Stimulated activated naive CD8-positive, alpha-beta T cell treated with anti-CD3 and anti-CD28 coated beads, Interleukin-15, amount 100 ng/mL, for 72 hours (primary cell): ENCODE measurements at regions not wholly inside any gene's neighbourhood (a gene's known extent, or its start where the extent isn't known, plus 50 kb on each side); places are given as distances from the start of the nearest gene placed in this dataset.

Source experiments
- ATAC-seq: fragments of 150-1000 bp; cut with Tn5 transposase; 2 replicates; pipeline ENCODE4 v1.10.0; 2021; ENCODE audit warnings: mild to moderate bottlenecking, moderate library complexity
- DNase-seq, 2 donors: peaks; one replicate each; pipeline ENCODE4 v3.0.0; 2021 to 2022
- H3K27ac Mint-ChIP-seq, 2 donors: one replicate each; pipeline ENCODE4 v1.8.0; 2022; ENCODE audit warnings: mild to moderate bottlenecking in 2 of 2, mixed read lengths in 2 of 2, moderate library complexity in 2 of 2
- H3K27me3 Mint-ChIP-seq: one replicate; pipeline ENCODE4 v1.8.0; 2022; ENCODE audit warnings: mixed read lengths
- H3K4me1 Mint-ChIP-seq: one replicate; pipeline ENCODE4 v1.8.0; 2022; ENCODE audit warnings: mild to moderate bottlenecking, mixed read lengths
- H3K4me3 Mint-ChIP-seq, 2 donors: one replicate each; pipeline ENCODE4 v1.8.0; 2022; ENCODE audit warnings: mild to moderate bottlenecking in 2 of 2, mixed read lengths in 2 of 2, moderate library complexity in 1 of 2
- H3K9me3 Mint-ChIP-seq, 2 donors: one replicate each; pipeline ENCODE4 v1.8.0; 2022; ENCODE audit warnings: mixed read lengths in 2 of 2

DNA sequence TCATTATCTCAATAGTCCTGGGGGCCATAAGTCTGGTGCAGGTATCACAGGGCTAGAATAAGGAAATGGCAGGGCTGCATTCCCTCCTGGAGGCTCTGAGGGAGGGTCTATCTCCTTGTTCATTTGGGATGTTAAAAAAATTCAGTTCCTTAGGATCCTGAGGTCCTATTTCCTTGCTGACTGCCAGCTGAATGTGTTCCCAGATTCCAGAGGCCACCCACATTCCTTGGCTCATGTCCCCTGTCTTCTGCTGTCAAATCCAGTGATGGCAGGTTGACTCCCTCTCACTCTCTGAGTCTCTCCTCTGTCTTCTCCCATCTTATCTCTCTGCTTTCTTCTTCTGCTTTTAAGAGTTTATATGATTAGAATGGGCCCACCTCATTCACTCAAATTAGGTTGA lies 400.6 kb downstream of the PTPRU start:
- peaks cover 12% of the 10 kb centered on the region for H3K27me3 Mint-ChIP-seq
- no peak overlapping the region for H3K4me3 Mint-ChIP-seq
- no peak overlapping the region for H3K27ac Mint-ChIP-seq
- no peaks in the 10 kb centered on the region for H3K9me3 Mint-ChIP-seq
- no peak for ATAC-seq
- H3K4me1 Mint-ChIP-seq = no peaks in the 10 kb centered on the region
- DNase-seq = no peak

DNA sequence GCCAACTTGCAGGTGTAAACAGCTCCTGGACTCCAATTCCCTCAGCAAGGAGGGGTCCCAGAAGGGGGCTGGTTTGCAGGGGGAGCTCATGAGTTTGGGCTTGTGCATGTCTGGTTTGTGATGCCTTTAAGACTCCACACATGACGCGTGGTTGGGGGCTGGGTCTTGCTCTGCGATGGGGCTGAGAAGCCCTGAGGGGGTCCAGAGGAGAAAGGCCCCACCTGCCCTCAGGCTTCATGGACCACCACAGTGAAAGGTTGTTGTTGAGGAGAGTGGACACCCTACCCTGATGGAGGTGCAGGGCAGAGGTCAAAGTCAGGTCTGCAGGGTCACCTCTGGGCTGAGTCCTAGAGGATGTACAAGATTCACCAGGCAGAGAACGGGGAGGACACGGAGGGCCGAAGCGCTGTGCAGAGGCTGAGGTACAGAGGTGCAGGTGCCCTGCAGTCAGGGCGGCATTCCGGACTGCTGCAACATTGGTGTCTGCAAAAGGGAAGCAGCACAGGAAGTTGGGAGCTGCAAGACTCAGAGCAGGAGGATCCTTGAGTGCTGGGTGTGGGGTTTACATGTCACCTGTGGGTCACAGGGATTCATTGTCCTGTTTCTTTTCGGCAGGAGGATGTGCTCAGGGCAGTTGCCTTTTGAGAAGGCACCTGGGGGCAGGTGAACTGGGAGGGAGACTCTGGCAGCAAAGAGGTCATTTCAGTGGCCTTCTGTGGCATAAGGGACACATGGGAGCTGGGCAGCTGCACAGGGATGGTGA lies 399.4 kb downstream of the PTPRU start:
- no peak for DNase-seq
- Mint-ChIP-seq H3K9me3 (no peaks in the 10 kb centered on the region), H3K27me3 (peaks cover 12% of the 10 kb centered on the region), H3K4me1 (no peaks in the 10 kb centered on the region), H3K27ac (no peak overlapping the region), H3K4me3 (no peak overlapping the region)
- ATAC-seq = no peak

GRCh38 chr1:29634746-29635335 lies 398.5 kb downstream of the PTPRU start:
- DNase-seq = no peak
- H3K9me3 Mint-ChIP-seq = no peaks in the 10 kb centered on the region
- ATAC-seq = no peak
- no peak overlapping the region for H3K4me3 Mint-ChIP-seq
- H3K4me1 Mint-ChIP-seq = no peaks in the 10 kb centered on the region
- peaks cover 12% of the 10 kb centered on the region for H3K27me3 Mint-ChIP-seq
- H3K27ac Mint-ChIP-seq = no peak overlapping the region

- Mint-ChIP-seq H3K27ac (no peak overlapping the region), H3K9me3 (no peaks in the 10 kb centered on the region), H3K4me3 (no peak overlapping the region), H3K4me1 (no peaks in the 10 kb centered on the region), H3K27me3 (peaks cover 12% of the 10 kb centered on the region)
- no peak for DNase-seq
- no peak for ATAC-seq
These were observed 398.0 kb downstream of the PTPRU start for GRCh38 chr1:29634324-29634723.

DNA sequence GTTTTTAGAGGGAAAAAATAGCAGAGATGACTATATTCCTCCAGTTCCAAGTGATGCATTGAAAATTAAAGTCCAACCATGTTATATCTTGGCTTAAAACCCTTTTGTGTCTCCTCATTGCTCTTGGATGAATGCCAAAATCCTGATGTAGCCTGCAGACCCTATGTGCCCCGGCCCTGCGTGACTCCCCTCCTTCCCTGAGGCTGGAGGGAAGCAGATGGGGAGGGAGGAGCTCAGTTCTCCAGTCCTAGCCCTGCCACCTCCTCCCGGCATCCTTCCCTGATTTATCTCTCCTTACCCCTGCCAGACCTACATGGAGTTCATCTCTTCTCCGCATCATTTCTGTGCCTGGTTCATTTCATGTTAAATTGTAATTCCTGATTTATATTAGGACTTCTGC lies 397.4 kb downstream of the PTPRU start:
- DNase-seq (no peak), ATAC-seq (no peak)
- no peak overlapping the region for H3K27ac Mint-ChIP-seq
- H3K27me3 Mint-ChIP-seq = peaks cover 12% of the 10 kb centered on the region
- no peaks in the 10 kb centered on the region for H3K4me1 Mint-ChIP-seq
- H3K4me3 Mint-ChIP-seq = no peak overlapping the region
- H3K9me3 Mint-ChIP-seq = no peaks in the 10 kb centered on the region

DNA sequence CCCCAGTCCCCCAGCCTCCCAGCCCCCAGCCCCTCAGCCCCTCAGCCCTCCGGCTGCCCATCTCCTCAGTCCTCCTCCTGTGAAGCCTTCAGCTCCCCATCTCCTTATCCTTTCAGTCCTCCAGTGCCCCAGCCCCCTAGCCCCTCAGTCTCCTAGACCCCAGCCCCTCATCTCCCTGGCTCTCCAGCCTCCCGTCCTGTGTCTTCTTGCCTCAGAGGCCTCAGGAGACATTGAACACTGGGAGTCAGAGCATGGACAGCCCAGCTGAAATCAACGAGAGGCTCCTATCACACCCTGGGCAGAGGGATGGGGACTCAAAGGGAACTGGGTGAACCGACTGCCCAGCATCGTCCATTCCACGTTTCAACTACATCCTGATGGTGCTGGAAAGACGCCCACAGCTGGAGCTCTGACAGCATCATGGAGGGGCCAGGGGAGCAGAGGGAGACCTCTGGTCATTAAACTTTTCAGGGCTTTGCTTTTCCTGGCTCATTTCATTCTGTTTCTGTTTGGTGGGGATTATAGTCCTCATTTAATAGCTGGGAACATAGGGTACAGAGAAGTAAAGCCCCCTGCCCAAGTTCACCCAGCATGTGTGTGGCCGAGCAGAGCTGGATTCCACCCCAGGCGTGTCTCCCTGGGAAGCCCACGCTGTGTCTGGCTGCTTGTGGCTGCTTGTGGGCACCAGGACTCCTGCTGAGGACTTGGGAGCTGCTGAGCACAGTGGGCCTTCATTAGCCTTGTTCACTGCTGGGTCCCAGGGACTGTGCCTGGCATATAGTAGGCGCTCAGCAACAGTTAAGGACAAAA lies 396.7 kb downstream of the PTPRU start:
- H3K9me3 Mint-ChIP-seq = no peaks in the 10 kb centered on the region
- peaks cover 12% of the 10 kb centered on the region for H3K27me3 Mint-ChIP-seq
- H3K27ac Mint-ChIP-seq = peak overlapping the region in 1 of 2 donors; percentile 80
- H3K4me3 Mint-ChIP-seq = no peak overlapping the region
- no peak for ATAC-seq
- no peak for DNase-seq
- no peaks in the 10 kb centered on the region for H3K4me1 Mint-ChIP-seq

GRCh38 chr1:29631836-29632805 lies 395.8 kb downstream of the PTPRU start:
- Mint-ChIP-seq H3K4me3 (no peak overlapping the region), H3K27ac (no peak overlapping the region), H3K27me3 (peaks cover 12% of the 10 kb centered on the region), H3K9me3 (no peaks in the 10 kb centered on the region), H3K4me1 (no peaks in the 10 kb centered on the region)
- no peak for ATAC-seq
- no peak for DNase-seq

GRCh38 chr1:29631361-29631760 lies 395.0 kb downstream of the PTPRU start:
- DNase-seq (no peak), ATAC-seq (no peak)
- no peak overlapping the region for H3K4me3 Mint-ChIP-seq
- H3K27ac Mint-ChIP-seq = no peak overlapping the region
- no peaks in the 10 kb centered on the region for H3K4me1 Mint-ChIP-seq
- no peaks in the 10 kb centered on the region for H3K9me3 Mint-ChIP-seq
- peaks cover 12% of the 10 kb centered on the region for H3K27me3 Mint-ChIP-seq

- ATAC-seq (no peak), DNase-seq (no peak)
- H3K9me3 Mint-ChIP-seq = no peaks in the 10 kb centered on the region
- no peaks in the 10 kb centered on the region for H3K4me1 Mint-ChIP-seq
- H3K27ac Mint-ChIP-seq = no peak overlapping the region
- H3K4me3 Mint-ChIP-seq = no peak overlapping the region
- peaks cover 7% of the 10 kb centered on the region for H3K27me3 Mint-ChIP-seq
These were observed 394.4 kb downstream of the PTPRU start for GRCh38 chr1:29630756-29631155.

GRCh38 chr1:29629814-29630516 lies 393.6 kb downstream of the PTPRU start:
- ATAC-seq (no peak), DNase-seq (no peak)
- peaks cover 2% of the 10 kb centered on the region for H3K27me3 Mint-ChIP-seq
- no peak overlapping the region for H3K27ac Mint-ChIP-seq
- H3K4me3 Mint-ChIP-seq = no peak overlapping the region
- H3K9me3 Mint-ChIP-seq = no peaks in the 10 kb centered on the region
- no peaks in the 10 kb centered on the region for H3K4me1 Mint-ChIP-seq

DNA sequence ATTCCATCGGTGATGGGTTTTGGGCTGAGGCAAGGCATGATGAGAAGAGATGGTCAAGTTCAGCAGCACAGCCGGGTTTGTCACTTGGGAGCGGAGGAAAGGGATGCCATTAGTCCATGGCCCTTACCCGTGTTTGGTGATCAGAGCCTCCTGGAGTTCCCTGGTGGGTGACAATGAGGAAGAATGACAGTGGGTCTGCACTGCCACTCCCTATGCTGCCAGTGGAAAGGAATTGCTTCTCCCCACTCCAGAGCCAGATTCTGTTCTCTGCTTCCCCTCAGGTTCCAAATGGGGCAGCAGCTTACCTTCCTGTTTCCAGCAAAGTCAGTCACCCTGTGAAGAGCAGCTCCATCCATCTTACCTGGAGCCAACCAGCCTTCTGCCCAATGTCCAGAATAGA lies 393.1 kb downstream of the PTPRU start:
- DNase-seq (no peak), ATAC-seq (no peak)
- no peaks in the 10 kb centered on the region for H3K4me1 Mint-ChIP-seq
- peaks cover 8% of the 10 kb centered on the region for H3K27me3 Mint-ChIP-seq
- H3K27ac Mint-ChIP-seq = peak overlapping the region in 1 of 2 donors; percentile 20
- no peaks in the 10 kb centered on the region for H3K9me3 Mint-ChIP-seq
- no peak overlapping the region for H3K4me3 Mint-ChIP-seq

DNA sequence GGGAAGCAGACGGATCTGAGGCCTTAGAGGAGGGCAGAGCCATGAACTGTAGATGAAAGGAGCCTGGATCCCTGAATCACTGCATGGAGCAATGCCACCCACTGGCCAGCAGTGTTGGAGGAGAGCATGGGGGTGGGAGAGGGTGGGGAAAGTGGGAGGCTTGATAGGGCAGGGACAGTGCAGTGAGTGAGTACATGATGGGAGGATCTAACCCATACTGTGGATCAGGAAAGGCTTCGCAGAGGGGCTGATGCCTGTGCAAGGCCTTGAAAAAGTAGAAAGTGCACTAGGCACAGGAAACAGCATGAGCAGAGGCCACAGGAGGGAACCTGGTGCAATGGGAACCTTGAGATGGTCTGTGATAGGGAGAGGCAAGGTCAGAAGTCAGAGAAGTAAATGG lies 391.9 kb downstream of the PTPRU start:
- Mint-ChIP-seq H3K4me3 (no peak overlapping the region), H3K27me3 (peaks cover 8% of the 10 kb centered on the region)

GRCh38 chr1:29626726-29627125 lies 390.4 kb downstream of the PTPRU start:
- ATAC-seq (no peak), DNase-seq (no peak)
- Mint-ChIP-seq H3K9me3 (no peaks in the 10 kb centered on the region), H3K4me3 (no peak overlapping the region), H3K27ac (no peak overlapping the region), H3K27me3 (peaks cover 17% of the 10 kb centered on the region), H3K4me1 (no peaks in the 10 kb centered on the region)

More for the DNA sequence above, 391.9 kb downstream of the PTPRU start:
- ATAC-seq (no peak), DNase-seq (no peak)
- H3K9me3 Mint-ChIP-seq = no peaks in the 10 kb centered on the region
- H3K27ac Mint-ChIP-seq = no peak overlapping the region
- H3K4me1 Mint-ChIP-seq = no peaks in the 10 kb centered on the region

GRCh38 chr1:29626066-29626465 lies 389.7 kb downstream of the PTPRU start:
- Mint-ChIP-seq H3K4me1 (no peaks in the 10 kb centered on the region), H3K27ac (no peak overlapping the region), H3K27me3 (peaks cover 23% of the 10 kb centered on the region), H3K9me3 (no peaks in the 10 kb centered on the region), H3K4me3 (no peak overlapping the region)
- ATAC-seq (no peak), DNase-seq (no peak)

GRCh38 chr1:29625084-29625420 lies 388.7 kb downstream of the PTPRU start:
- H3K4me3 Mint-ChIP-seq = no peak overlapping the region
- peaks cover 23% of the 10 kb centered on the region for H3K27me3 Mint-ChIP-seq
- no peaks in the 10 kb centered on the region for H3K9me3 Mint-ChIP-seq
- no peak for ATAC-seq
- no peak overlapping the region for H3K27ac Mint-ChIP-seq
- H3K4me1 Mint-ChIP-seq = no peaks in the 10 kb centered on the region
- DNase-seq = no peak
